ENCODE measurements at regions not wholly inside any gene's neighbourhood (a gene's known extent, or its start where the extent isn't known, plus 50 kb on each side); places are given as distances from the start of the nearest gene placed in this dataset.

- Histone ChIP-seq H3K9me3 (ENCODE audit: control insufficient read depth in 2 of 2, insufficient read depth in 1 of 2, low read length in 1 of 2) (no peaks in the 10 kb centered on the region), H3K36me3 (ENCODE audit: control insufficient read depth in 2 of 2, insufficient read depth in 2 of 2, low read length in 1 of 2) (no peaks in the 10 kb centered on the region), H3K4me3 (ENCODE audit: low read length in 2 of 2) (no peak overlapping the region), H3K27me3 (ENCODE audit: control insufficient read depth in 2 of 2, insufficient read depth in 1 of 2, low read length in 1 of 2) (no peaks in the 10 kb centered on the region), H3K4me1 (ENCODE audit: control insufficient read depth in 2 of 2, insufficient read depth in 2 of 2, low read length in 2 of 2) (no peaks in the 10 kb centered on the region), H3K27ac (ENCODE audit: low read depth in 1 of 2, low read length in 1 of 2) (no peak overlapping the region)
- WGBS: 91% methylated on average over 3 of the region's 3 CpGs
- no peak for DNase-seq (ENCODE audit: low read depth in 6 of 9, low spot score in 9 of 9)
Measured at GRCh38 chr1:175824079-175824478, 80.7 kb upstream of the TNR start.

GRCh38 chr1:175823406-175823805 is 80.0 kb upstream of the TNR start:
- H3K36me3 ChIP-seq (ENCODE audit: control insufficient read depth in 2 of 2, insufficient read depth in 2 of 2, low read length in 1 of 2): no peaks in the 10 kb centered on the region
- no peak overlapping the region for H3K4me3 ChIP-seq (ENCODE audit: low read length in 2 of 2)
- no peak overlapping the region for H3K27ac ChIP-seq (ENCODE audit: low read depth in 1 of 2, low read length in 1 of 2)
- H3K4me1 ChIP-seq (ENCODE audit: control insufficient read depth in 2 of 2, insufficient read depth in 2 of 2, low read length in 2 of 2): no peaks in the 10 kb centered on the region
- H3K27me3 ChIP-seq (ENCODE audit: control insufficient read depth in 2 of 2, insufficient read depth in 1 of 2, low read length in 1 of 2): no peaks in the 10 kb centered on the region
- DNase-seq (ENCODE audit: low read depth in 6 of 9, low spot score in 9 of 9): no peak
- no peaks in the 10 kb centered on the region for H3K9me3 ChIP-seq (ENCODE audit: control insufficient read depth in 2 of 2, insufficient read depth in 1 of 2, low read length in 1 of 2)

GRCh38 chr1:175822580-175822979 is 79.2 kb upstream of the TNR start:
- Histone ChIP-seq H3K36me3 (ENCODE audit: control insufficient read depth in 2 of 2, insufficient read depth in 2 of 2, low read length in 1 of 2) (no peaks in the 10 kb centered on the region), H3K27ac (ENCODE audit: low read depth in 1 of 2, low read length in 1 of 2) (no peak overlapping the region), H3K4me1 (ENCODE audit: control insufficient read depth in 2 of 2, insufficient read depth in 2 of 2, low read length in 2 of 2) (no peaks in the 10 kb centered on the region), H3K9me3 (ENCODE audit: control insufficient read depth in 2 of 2, insufficient read depth in 1 of 2, low read length in 1 of 2) (no peaks in the 10 kb centered on the region), H3K4me3 (ENCODE audit: low read length in 2 of 2) (no peak overlapping the region), H3K27me3 (ENCODE audit: control insufficient read depth in 2 of 2, insufficient read depth in 1 of 2, low read length in 1 of 2) (no peaks in the 10 kb centered on the region)
- no peak for DNase-seq (ENCODE audit: low read depth in 6 of 9, low spot score in 9 of 9)
- 95% methylated on average over 2 of the region's 2 CpGs for WGBS

GRCh38 chr1:175820456-175821025 is 77.1 kb upstream of the TNR start:
- Histone ChIP-seq H3K27ac (ENCODE audit: low read depth in 1 of 2, low read length in 1 of 2) (no peak overlapping the region), H3K4me3 (ENCODE audit: low read length in 2 of 2) (no peak overlapping the region), H3K27me3 (ENCODE audit: control insufficient read depth in 2 of 2, insufficient read depth in 1 of 2, low read length in 1 of 2) (no peaks in the 10 kb centered on the region), H3K36me3 (ENCODE audit: control insufficient read depth in 2 of 2, insufficient read depth in 2 of 2, low read length in 1 of 2) (no peaks in the 10 kb centered on the region), H3K4me1 (ENCODE audit: control insufficient read depth in 2 of 2, insufficient read depth in 2 of 2, low read length in 2 of 2) (no peaks in the 10 kb centered on the region), H3K9me3 (ENCODE audit: control insufficient read depth in 2 of 2, insufficient read depth in 1 of 2, low read length in 1 of 2) (no peaks in the 10 kb centered on the region)
- DNase-seq (ENCODE audit: low read depth in 6 of 9, low spot score in 9 of 9): no peak
- WGBS: 98% methylated on average over 6 of the region's 6 CpGs

GRCh38 chr1:175818929-175819328 is 75.5 kb upstream of the TNR start:
- no peaks in the 10 kb centered on the region for H3K36me3 ChIP-seq (ENCODE audit: control insufficient read depth in 2 of 2, insufficient read depth in 2 of 2, low read length in 1 of 2)
- whole genome bisulfite sequencing: 97% methylated on average over 1 of the region's 1 CpG
- H3K27me3 ChIP-seq (ENCODE audit: control insufficient read depth in 2 of 2, insufficient read depth in 1 of 2, low read length in 1 of 2): no peaks in the 10 kb centered on the region
- no peak overlapping the region for H3K4me3 ChIP-seq (ENCODE audit: low read length in 2 of 2)
- no peak for DNase-seq (ENCODE audit: low read depth in 6 of 9, low spot score in 9 of 9)
- H3K27ac ChIP-seq (ENCODE audit: low read depth in 1 of 2, low read length in 1 of 2): no peak overlapping the region
- H3K4me1 ChIP-seq (ENCODE audit: control insufficient read depth in 2 of 2, insufficient read depth in 2 of 2, low read length in 2 of 2): no peaks in the 10 kb centered on the region
- no peaks in the 10 kb centered on the region for H3K9me3 ChIP-seq (ENCODE audit: control insufficient read depth in 2 of 2, insufficient read depth in 1 of 2, low read length in 1 of 2)

GRCh38 chr1:175817445-175817844 is 74.0 kb upstream of the TNR start:
- Histone ChIP-seq H3K4me1 (ENCODE audit: control insufficient read depth in 2 of 2, insufficient read depth in 2 of 2, low read length in 2 of 2) (no peaks in the 10 kb centered on the region), H3K9me3 (ENCODE audit: control insufficient read depth in 2 of 2, insufficient read depth in 1 of 2, low read length in 1 of 2) (no peaks in the 10 kb centered on the region), H3K27ac (ENCODE audit: low read depth in 1 of 2, low read length in 1 of 2) (no peak overlapping the region), H3K36me3 (ENCODE audit: control insufficient read depth in 2 of 2, insufficient read depth in 2 of 2, low read length in 1 of 2) (no peaks in the 10 kb centered on the region), H3K27me3 (ENCODE audit: control insufficient read depth in 2 of 2, insufficient read depth in 1 of 2, low read length in 1 of 2) (no peaks in the 10 kb centered on the region), H3K4me3 (ENCODE audit: low read length in 2 of 2) (no peak overlapping the region)
- DNase-seq (ENCODE audit: low read depth in 6 of 9, low spot score in 9 of 9): no peak
- WGBS: 86% methylated on average over 2 of the region's 2 CpGs

GRCh38 chr1:175814885-175815284 is 71.5 kb upstream of the TNR start:
- no peak overlapping the region for H3K4me3 ChIP-seq (ENCODE audit: low read length in 2 of 2)
- 65% methylated on average over 3 of the region's 3 CpGs for WGBS
- H3K27me3 ChIP-seq (ENCODE audit: control insufficient read depth in 2 of 2, insufficient read depth in 1 of 2, low read length in 1 of 2): no peaks in the 10 kb centered on the region
- no peaks in the 10 kb centered on the region for H3K36me3 ChIP-seq (ENCODE audit: control insufficient read depth in 2 of 2, insufficient read depth in 2 of 2, low read length in 1 of 2)
- no peaks in the 10 kb centered on the region for H3K9me3 ChIP-seq (ENCODE audit: control insufficient read depth in 2 of 2, insufficient read depth in 1 of 2, low read length in 1 of 2)
- DNase-seq (ENCODE audit: low read depth in 6 of 9, low spot score in 9 of 9): no peak
- H3K27ac ChIP-seq (ENCODE audit: low read depth in 1 of 2, low read length in 1 of 2): no peak overlapping the region
- no peaks in the 10 kb centered on the region for H3K4me1 ChIP-seq (ENCODE audit: control insufficient read depth in 2 of 2, insufficient read depth in 2 of 2, low read length in 2 of 2)

GRCh38 chr1:175812936-175813335 is 69.5 kb upstream of the TNR start:
- no peak for DNase-seq (ENCODE audit: low read depth in 6 of 9, low spot score in 9 of 9)
- Histone ChIP-seq H3K27me3 (ENCODE audit: control insufficient read depth in 2 of 2, insufficient read depth in 1 of 2, low read length in 1 of 2) (no peaks in the 10 kb centered on the region), H3K9me3 (ENCODE audit: control insufficient read depth in 2 of 2, insufficient read depth in 1 of 2, low read length in 1 of 2) (no peaks in the 10 kb centered on the region), H3K4me1 (ENCODE audit: control insufficient read depth in 2 of 2, insufficient read depth in 2 of 2, low read length in 2 of 2) (no peaks in the 10 kb centered on the region), H3K4me3 (ENCODE audit: low read length in 2 of 2) (no peak overlapping the region), H3K27ac (ENCODE audit: low read depth in 1 of 2, low read length in 1 of 2) (no peak overlapping the region), H3K36me3 (ENCODE audit: control insufficient read depth in 2 of 2, insufficient read depth in 2 of 2, low read length in 1 of 2) (no peaks in the 10 kb centered on the region)
- 80% methylated on average over 2 of the region's 2 CpGs for WGBS

- no peak overlapping the region for H3K4me3 ChIP-seq (ENCODE audit: low read length in 2 of 2)
- WGBS: 81% methylated on average over 2 of the region's 2 CpGs
- H3K36me3 ChIP-seq (ENCODE audit: control insufficient read depth in 2 of 2, insufficient read depth in 2 of 2, low read length in 1 of 2): no peaks in the 10 kb centered on the region
- H3K9me3 ChIP-seq (ENCODE audit: control insufficient read depth in 2 of 2, insufficient read depth in 1 of 2, low read length in 1 of 2): no peaks in the 10 kb centered on the region
- no peak overlapping the region for H3K27ac ChIP-seq (ENCODE audit: low read depth in 1 of 2, low read length in 1 of 2)
- DNase-seq (ENCODE audit: low read depth in 6 of 9, low spot score in 9 of 9): no peak
- no peaks in the 10 kb centered on the region for H3K27me3 ChIP-seq (ENCODE audit: control insufficient read depth in 2 of 2, insufficient read depth in 1 of 2, low read length in 1 of 2)
- no peaks in the 10 kb centered on the region for H3K4me1 ChIP-seq (ENCODE audit: control insufficient read depth in 2 of 2, insufficient read depth in 2 of 2, low read length in 2 of 2)
Measured at GRCh38 chr1:175810305-175810704, 66.9 kb upstream of the TNR start.

GRCh38 chr1:175808999-175809398 is 65.6 kb upstream of the TNR start:
- H3K27me3 ChIP-seq (ENCODE audit: control insufficient read depth in 2 of 2, insufficient read depth in 1 of 2, low read length in 1 of 2): no peaks in the 10 kb centered on the region
- no peaks in the 10 kb centered on the region for H3K36me3 ChIP-seq (ENCODE audit: control insufficient read depth in 2 of 2, insufficient read depth in 2 of 2, low read length in 1 of 2)
- no peaks in the 10 kb centered on the region for H3K4me1 ChIP-seq (ENCODE audit: control insufficient read depth in 2 of 2, insufficient read depth in 2 of 2, low read length in 2 of 2)
- H3K9me3 ChIP-seq (ENCODE audit: control insufficient read depth in 2 of 2, insufficient read depth in 1 of 2, low read length in 1 of 2): no peaks in the 10 kb centered on the region
- DNase-seq (ENCODE audit: low read depth in 6 of 9, low spot score in 9 of 9): no peak
- no peak overlapping the region for H3K4me3 ChIP-seq (ENCODE audit: low read length in 2 of 2)
- no peak overlapping the region for H3K27ac ChIP-seq (ENCODE audit: low read depth in 1 of 2, low read length in 1 of 2)
